A549 (cell line): ENCODE measurements at regions not wholly inside any gene's neighbourhood (a gene's known extent, or its start where the extent isn't known, plus 50 kb on each side); places are given as distances from the start of the nearest gene placed in this dataset.

Experiments used
- EP300 ChIP-seq, 2 experiments: fragments of >200 bp; sonication (Bioruptor Twin); formaldehyde crosslinking; IDR thresholded peaks; 2 replicates in 1 of 2; 3 replicates in 1 of 2; pipeline ENCODE4 v1.6.1; 2016 to 2017
- MAFK ChIP-seq: fragments of 450-650 bp; IDR thresholded peaks from 2 replicates; pipeline ENCODE4 v1.6.1; 2014; ENCODE audit not compliant: partially characterized antibody
- POLR2A ChIP-seq: IDR thresholded peaks from 2 replicates; pipeline ENCODE4 v1.6.1; 2012; ENCODE audit warnings: mild to moderate bottlenecking, low read length
- TFCP2L1 ChIP-seq: fragments of 250-450 bp; sonication (Bioruptor Pico); IDR thresholded peaks from 2 replicates; pipeline ENCODE4 v1.5.0; 2021; ENCODE audit warnings: mild to moderate bottlenecking
- TF ChIP-seq, protein P1 (sequence below): fragments of >200 bp; sonication (Bioruptor Twin); formaldehyde crosslinking; IDR thresholded peaks from 3 replicates; pipeline ENCODE4 v1.5.1; 2016

DNA sequence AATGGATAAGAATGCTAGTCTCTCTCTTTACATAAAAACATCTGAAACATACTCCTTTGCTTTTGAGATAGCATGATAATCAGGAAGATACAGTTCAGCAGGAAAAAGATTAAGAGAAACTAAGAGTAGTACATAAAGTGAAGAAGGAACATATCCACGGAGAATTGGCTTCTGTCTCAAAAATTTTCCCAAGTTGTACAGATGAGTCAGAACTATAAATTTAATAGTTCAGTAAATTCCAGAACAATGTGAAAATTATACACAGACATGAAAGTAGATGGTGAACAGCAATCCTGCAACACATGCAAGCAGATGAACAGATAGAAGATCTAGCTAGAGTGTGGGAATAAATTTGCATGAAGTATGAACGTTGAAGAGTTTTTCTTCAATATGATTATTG, 691.4 kb upstream of the RIOK2 start:
- TF ChIP-seq, protein P1, sequence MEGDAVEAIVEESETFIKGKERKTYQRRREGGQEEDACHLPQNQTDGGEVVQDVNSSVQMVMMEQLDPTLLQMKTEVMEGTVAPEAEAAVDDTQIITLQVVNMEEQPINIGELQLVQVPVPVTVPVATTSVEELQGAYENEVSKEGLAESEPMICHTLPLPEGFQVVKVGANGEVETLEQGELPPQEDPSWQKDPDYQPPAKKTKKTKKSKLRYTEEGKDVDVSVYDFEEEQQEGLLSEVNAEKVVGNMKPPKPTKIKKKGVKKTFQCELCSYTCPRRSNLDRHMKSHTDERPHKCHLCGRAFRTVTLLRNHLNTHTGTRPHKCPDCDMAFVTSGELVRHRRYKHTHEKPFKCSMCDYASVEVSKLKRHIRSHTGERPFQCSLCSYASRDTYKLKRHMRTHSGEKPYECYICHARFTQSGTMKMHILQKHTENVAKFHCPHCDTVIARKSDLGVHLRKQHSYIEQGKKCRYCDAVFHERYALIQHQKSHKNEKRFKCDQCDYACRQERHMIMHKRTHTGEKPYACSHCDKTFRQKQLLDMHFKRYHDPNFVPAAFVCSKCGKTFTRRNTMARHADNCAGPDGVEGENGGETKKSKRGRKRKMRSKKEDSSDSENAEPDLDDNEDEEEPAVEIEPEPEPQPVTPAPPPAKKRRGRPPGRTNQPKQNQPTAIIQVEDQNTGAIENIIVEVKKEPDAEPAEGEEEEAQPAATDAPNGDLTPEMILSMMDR, result no peak
- TF ChIP-seq POLR2A (no peak), TFCP2L1 (no peak), MAFK (no peak), EP300 (IDR thresholded peaks at IDR 0.05) (no peak)
